ENCODE measurements at regions not wholly inside any gene's neighbourhood (a gene's known extent, or its start where the extent isn't known, plus 50 kb on each side); places are given as distances from the start of the nearest gene placed in this dataset.

DNA sequence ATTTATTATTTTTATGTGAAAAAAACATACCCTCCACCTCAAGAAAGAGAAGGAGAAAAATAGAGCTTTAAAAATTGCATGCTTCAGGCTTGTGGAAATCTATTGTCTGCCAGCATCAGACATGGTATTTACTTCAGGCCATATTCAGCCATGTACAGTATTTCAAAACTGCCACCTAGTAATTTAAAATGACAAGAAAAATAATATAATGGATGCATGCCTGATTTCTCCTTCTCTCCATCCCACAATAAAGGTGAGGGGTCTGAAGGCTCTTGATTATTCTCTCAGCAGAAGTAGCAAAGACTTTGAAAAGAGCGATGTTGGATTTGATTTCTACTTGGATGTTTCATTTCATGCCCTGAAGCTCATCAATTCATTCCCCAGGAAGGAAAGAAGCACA is 250.7 kb downstream of the TBC1D4 start:
- DNase-seq (ENCODE audit: insufficient read length, low spot score) = no peak
- FAIRE-seq = no peak

DNA sequence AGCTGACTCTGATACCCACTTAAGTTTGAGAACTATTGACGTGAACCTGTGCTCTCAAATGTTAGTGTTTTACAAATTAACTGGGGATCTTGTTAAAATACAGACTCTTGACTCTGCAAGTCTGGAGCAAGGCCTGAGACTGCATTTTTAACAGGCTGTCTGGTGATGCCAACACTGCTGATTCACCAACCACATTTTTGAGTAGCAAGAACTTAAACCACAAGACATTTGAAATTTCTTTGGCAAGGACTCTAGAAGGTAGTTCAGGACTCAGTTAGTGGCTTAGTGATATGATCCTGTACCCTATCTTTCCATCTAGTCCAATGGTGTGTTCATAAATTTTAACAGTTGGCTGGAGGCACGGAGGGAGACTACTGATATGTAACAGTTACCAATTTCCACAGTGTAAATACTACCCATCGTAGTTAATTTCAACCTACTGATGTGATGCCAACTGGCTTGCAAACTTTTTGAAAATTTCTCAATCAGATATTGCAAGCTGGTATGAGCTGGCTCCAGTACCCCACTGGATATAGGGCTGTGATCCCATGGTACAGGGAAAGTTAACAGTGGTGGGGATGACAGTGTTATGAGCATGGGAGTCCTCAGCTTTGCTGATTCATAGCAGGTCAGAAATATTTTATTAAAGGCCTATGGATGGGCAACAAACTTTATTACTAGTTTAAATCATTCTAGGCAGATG is 255.1 kb downstream of the TBC1D4 start:
- DNase-seq (ENCODE audit: insufficient read length, low spot score) (no peak), FAIRE-seq (no peak)

DNA sequence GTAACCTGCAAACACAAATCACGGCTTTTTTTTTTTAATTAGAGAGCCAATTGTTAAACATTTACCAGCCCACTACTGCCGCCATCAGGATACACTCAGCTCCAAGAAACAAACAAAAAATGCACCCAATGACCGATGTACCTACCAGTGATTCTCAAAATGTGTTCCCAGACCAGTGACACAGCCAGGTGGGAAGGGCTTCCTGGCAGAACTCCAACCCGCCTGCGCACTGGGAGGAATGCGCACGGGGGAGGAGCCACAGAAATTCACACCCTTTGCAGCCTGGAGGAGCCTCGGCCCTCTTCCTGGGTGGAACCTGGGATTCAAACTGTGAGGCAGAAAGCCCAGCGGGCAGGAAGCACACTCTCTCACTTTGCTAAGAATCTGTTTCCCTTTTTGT is 255.9 kb downstream of the TBC1D4 start:
- FAIRE-seq (no peak), DNase-seq (ENCODE audit: insufficient read length, low spot score) (no peak)

DNA sequence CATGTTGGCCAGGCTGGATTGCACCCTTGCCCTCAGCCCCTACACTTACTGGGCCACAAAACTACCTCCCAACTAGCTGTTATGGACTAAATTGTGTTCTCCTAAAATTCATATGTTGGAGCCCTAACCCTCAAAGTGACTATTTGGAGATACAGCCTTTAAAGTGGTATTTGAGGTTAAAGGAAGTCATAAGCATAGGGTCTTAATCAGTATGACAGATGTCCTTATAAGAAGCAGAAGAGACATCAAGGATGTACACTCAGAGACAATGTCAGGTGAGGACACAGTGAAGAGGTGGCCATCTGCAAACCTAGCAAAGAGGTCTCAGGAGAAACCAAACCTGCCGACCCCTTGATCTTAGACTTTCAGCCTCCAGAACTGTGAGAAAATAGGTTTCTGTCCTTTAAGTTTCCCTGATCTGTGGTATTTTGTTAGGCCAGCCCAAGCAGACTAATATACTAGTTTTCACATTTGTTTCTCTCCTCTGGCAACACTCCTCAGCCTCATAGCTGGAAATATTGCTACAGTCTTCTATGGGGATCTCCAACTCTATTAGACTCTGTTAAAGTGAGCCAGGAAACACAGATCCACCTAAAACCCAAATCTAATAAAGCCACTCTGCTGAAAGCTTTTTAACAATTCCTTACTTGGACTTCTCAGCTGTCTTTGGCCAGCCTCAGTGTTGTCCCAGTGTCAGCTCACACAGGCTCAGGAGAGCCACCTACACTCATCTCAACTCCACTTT is 256.5 kb downstream of the TBC1D4 start:
- FAIRE-seq (no peak), DNase-seq (ENCODE audit: insufficient read length, low spot score) (no peak)

DNA sequence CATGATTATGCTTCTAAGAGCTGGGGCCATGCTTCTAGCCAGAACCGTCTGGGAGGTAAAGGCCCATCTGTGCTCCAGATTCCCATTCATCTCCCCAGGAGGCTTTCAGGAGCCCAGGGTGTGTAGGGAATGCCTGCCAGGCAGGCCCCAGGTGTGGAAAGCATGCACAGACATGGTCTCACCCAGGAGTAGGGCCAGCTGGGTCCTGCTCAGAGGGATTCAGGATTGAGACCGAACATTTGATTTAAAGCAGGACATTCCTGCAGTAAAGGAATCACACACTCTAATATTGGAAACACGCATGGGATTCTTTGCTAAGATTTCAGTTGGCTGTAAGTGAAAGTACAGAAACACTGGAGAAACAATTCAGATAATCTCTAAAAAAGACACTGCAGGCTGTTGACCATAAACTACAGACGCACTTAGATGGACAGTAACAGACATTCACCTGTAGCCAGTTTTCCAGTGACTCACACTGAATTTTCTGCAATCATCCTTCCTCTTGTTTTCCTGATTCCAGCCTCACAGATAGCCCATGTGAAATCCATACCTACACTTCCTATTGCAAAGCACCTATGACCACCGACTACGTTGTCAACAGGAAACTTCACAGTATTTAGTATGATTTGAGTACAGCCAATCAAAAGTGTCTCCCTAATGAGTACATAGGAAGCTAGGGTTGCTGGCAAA is 257.8 kb downstream of the TBC1D4 start:
- DNase-seq (ENCODE audit: insufficient read length, low spot score) (no peak), FAIRE-seq (no peak)

DNA sequence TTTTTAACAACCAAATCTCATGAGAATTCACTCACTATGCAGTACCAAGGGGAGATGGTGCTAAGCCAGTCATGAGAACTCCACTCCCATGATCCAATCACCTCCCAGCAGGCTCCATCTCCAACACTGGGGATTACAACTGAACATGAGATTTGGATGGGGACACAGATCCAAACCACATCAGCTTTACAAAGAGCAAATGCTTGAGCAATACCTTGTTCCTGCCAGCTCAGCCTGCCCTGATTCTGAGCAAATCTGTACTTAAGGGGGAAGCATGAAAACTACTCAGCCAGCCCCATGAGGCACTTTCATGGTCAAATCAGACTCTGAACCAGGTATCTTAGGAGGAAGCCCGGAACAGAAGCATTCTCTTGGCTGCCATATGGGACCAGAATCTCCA is 259.9 kb downstream of the TBC1D4 start:
- FAIRE-seq (no peak), DNase-seq (ENCODE audit: insufficient read length, low spot score) (no peak)

DNA sequence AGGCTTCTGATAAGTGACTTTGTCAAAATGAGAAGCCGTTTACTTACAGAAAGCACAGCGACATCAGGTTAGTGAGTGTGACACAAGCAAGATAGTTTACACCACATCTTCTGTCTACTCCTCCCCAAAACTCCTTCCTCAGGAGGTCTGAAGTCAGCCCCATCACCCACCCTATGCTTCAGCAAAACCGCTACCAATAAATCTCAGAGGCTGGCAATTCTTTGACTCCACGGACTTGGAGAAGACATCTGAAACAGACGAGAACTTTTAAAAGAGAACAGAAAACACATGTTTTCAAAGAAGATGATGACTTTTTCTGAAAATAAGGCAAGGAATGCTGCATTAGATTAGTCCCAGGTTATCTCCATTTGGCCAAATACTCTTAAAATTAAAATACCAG is 261.1 kb downstream of the TBC1D4 start:
- no peak for DNase-seq (ENCODE audit: insufficient read length, low spot score)
- no peak for FAIRE-seq

DNA sequence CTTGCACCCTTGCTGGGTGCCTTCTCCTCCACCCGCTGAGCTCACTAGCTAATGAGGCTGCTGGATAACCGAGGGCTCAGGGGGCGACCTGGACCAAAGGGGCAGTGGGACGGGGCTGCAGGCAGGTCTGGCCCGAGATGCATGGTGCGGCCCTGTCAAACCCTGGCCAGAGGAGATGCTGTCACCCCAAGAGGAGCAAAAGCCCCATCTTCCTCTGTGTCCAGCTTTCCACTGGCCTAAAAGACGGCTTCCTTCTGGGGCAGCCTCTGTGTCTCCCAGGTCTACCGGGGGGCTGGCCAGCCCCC is 261.8 kb downstream of the TBC1D4 start:
- no peak for DNase-seq (ENCODE audit: insufficient read length, low spot score)
- FAIRE-seq = no peak

DNA sequence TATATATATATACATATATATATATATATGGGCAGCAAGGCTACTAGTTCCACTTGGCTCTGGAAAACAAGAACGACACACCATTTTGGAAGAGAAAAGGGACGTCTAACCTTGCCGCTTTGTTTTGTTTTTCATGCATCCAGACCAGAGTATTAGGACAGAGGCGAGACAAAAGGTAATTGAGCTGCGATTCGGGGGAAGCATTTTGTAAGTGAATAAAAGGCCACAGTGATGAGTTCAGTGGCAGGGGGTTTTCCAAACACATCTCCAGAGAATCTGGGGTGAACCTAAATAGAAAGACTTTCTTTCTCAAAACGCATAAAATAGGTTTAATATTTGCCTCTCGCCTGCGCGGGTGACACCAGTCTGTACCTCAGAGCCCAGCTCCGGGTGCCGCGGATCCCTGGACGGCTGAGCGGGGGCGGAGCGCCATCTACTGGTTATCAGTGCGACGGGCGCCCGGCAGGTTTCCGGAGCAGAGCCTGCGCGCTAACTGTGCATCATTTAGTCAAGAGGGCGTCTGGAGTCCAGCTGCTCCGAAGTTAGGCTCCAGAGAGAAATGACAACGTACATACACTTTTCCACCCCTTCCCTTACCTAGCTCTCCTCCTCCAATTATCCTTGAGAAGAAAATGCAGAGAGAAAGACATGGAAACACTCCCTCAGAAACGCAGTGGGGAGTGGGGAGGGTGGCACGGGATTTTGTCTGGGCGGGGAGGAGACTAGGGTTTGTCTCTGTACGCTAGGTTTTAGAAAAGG is 262.3 kb downstream of the TBC1D4 start:
- DNase-seq (ENCODE audit: insufficient read length, low spot score) (peak; percentile 56), FAIRE-seq (no peak)

DNA sequence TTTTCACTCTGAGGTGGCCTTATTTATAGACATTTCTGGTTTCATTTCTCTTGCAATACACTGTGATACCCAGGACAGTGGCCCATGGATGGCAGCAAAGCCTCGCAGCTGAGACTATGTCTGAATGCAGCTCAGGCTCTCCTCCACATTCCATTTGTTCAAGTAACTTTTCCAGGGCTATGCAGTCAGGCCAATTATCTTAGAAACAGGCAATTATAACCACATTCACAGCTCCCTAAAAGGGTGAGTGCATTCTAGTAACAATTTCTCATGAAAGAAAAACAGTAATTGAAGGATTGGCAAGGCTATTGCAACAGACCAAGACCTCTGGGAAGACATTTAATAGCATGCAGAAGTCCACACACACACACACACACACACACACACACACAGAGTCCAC is 264.0 kb downstream of the TBC1D4 start:
- FAIRE-seq = no peak

DNA sequence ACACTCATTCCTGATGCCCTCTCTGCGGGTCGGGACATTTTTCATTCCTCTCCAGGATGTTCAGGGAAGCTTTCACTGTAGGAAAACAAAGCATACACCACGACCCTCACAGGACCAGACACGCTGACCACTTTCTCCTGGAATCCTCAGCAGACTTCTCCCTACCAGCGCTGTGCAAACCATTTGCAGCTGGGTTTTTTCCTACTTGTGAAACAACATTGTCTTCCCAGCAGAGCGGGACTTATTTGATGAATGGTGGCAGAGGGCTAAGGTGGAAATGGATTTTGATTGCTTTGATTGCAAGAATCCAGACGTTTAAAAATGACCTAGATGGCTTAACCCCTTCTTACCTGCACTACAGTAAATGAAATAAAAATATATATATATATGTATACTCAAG is 265.9 kb downstream of the TBC1D4 start:
- DNase-seq (ENCODE audit: insufficient read length, low spot score) (no peak), FAIRE-seq (no peak)

More for the DNA sequence above, 264.0 kb downstream of the TBC1D4 start:
- DNase-seq (ENCODE audit: insufficient read length, low spot score) = peak; percentile 14

DNA sequence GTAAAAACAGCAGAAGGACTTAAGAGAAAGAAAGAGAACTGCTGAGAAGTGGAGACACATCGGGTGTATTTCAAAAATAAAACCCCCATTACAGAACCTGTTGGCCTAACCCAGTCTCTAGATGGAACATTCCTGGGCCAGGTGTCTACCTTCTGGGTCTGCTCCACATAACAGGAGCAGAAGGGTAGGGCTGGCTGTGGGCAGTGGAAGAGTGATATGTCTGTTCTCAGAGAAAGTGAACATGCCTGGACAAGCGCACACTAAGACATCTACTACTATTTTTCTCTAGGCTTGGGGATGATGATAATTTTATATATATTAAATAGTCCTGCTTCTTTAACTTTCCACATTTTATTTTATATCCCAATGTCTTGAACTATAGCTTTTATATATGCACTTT is 267.1 kb downstream of the TBC1D4 start:
- no peak for FAIRE-seq
- DNase-seq (ENCODE audit: insufficient read length, low spot score) = no peak

DNA sequence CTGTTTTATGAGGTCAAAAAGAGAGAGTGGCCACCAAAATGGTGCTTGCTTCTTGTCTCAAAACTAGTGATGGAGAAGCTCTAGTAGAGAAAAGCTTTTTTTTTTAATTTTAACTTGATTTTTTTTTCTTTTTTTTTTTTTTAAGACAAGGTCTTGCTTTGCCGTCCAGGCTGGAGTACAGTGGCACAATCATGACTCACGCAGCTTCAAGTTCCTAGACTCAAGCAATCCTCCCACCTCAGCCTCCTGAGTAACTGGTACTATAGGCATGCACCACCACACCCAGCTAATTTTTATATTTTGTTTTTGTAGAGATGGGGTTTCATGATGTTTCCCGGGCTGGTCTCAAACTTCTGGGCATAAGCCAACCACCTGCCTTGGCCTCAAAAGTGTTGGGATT is 279.0 kb downstream of the TBC1D4 start:
- FAIRE-seq = no peak
- no peak for DNase-seq (ENCODE audit: insufficient read length, low spot score)

DNA sequence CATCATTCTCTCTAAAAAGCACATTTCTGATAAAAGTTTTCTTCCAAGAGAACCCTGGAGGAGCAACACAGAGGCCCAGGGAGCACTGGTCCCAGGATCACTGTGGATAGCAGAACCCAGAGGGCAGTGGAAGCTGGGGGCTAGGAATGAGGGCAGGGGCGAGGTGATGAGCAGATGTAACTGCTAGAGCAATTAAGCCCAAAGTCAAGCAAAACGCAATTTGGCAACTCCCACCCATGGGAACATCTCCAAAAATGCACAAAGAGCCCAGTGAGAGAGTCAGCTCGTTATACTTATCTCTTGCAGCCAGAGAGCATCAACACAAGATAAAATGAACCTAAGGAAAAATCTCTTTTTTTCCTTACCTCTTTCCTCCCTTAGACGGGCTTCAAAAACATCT is 284.2 kb downstream of the TBC1D4 start:
- DNase-seq (ENCODE audit: insufficient read length, low spot score) (no peak), FAIRE-seq (no peak)

DNA sequence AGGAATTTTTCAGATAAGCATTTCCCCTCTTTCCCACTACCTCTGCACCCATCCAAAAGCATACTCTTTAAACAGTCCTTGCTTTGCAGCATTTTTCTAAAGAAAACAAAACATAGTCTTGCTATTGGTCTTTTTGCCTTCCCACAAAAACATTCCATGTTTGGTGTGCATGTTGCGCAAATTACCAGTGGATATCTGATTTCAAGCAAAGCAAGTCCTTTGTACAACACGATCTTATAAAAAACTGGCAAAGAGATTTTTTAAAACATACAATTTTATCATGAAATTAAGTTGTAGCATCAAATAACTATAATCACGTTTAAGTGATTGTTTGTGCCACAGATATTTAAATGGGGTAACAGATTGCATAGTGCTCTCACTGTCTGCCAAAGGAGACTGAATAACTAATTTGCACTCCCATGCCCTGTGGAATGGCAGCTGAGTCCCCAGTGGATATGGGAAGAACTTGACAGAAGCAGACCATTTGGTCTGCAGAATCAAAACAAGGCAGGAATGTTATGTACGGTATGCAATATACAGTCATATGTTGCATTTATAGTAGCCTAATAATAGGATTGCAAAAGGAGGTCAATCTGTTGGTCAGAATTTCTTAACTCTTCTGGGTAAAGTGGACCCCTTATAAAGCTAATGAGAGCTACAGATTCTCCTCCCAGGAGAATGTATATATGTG is 285.7 kb downstream of the TBC1D4 start:
- DNase-seq (ENCODE audit: insufficient read length, low spot score) (no peak), FAIRE-seq (no peak)

DNA sequence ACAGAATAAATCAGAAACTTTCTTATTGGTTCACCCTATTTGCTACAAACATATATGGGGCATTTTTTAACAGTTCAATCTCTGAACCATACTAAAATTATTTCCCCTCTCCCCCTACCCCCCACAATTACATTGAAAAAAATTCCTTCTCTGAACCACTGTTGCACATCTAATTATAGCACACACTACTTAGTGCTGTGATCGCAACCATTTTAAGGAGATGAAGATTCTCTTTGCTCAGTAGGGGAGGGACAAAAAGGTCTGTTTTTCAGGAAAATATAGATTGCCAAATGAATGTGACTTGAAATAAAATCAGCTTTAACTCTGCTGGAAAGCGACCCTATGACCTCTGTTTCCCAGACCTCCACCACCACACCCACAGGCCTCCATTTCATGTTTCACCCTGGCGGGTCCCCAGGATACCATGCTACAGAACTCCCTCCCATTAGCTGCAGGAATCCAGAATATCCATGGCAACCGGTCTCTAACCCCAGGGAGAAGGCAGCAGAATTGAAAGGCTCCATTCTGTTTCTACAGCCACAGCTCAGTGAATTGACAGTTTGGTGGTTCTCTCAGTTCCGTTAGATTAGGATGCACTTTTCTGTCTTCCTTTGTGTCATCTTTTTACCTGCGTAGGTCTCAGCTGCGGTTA is 286.3 kb downstream of the TBC1D4 start:
- DNase-seq (ENCODE audit: insufficient read length, low spot score) (no peak), FAIRE-seq (no peak)

DNA sequence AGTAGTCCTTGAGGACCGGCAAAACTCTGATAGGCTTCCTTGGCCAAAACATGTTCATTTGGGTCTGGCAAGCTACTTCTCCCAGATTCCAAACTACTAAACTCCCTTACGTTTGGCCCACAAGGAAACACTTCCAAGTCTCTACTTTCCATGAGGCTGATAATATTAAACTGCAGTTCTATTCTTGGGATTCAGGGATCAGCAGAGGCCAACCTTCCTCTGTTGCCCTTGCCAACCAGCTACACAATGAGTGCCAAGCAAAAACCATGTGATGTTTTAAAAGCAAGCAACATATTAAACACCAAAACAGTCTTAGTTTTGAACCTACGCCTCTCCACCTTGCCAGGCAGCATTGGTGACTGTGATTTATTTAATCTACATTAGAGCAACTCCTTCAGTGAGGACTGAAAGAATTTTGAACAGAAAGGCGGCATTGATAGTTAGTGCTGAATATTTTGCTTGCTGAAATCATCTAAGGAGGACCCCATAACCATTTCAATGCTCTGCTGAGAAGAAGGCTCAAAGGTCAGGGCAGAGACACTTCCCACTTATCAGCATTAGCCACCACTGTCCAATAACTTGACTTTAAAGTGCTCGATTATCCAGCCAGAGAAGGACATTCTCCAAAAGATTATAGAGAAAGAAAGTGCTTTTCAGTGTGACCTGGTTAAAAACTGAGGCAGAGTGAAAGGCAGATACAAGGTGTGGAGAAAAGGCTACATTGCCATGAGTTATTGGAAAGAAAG is 287.1 kb downstream of the TBC1D4 start:
- no peak for DNase-seq (ENCODE audit: insufficient read length, low spot score)
- FAIRE-seq = no peak

DNA sequence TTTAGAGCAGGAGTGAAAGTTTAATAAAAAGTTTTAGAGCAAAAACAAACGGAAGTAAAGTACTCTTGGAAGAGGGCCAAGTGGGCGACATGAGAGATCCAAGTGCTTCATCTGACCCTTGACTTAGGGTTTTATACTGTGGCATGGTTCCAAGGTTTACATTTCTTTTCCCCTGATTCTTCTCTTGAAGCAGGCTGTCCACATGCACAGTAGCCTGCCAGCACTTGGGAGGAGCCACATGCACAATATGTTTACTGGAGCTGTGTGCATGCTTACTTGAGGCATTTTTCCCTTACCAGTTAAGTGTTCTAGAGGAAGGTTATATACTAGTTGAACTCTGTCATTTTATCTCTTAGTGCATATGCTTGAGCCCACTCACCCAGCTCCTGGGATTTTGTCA is 295.6 kb downstream of the TBC1D4 start:
- DNase-seq (ENCODE audit: insufficient read length, low spot score) (no peak), FAIRE-seq (no peak)

DNA sequence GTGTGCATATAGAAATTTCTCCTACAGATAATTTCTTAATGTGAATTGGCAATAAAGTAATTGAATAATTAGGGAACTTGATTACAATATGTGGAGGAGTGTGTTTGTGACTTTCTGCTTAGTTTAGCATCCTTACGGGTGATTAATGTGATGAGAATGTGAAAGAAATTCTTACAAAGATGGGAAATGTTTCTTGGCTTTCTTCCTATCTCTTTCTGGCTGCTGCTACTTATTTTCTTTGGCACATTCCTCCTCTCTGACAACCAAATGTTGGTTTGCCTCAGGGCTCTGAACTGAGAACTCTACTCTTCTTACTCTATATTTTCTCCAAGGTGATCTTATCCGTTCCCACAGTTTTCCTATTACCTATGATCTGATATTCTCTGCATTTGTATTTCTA is 300.1 kb downstream of the TBC1D4 start:
- DNase-seq (ENCODE audit: insufficient read length, low spot score) (peak; percentile 21), FAIRE-seq (no peak)

All from HTR-8/SVneo (cell line).